MM.1S (cell line): ENCODE measurements at regions not wholly inside any gene's neighbourhood (a gene's known extent, or its start where the extent isn't known, plus 50 kb on each side); places are given as distances from the start of the nearest gene placed in this dataset.

Experiments
- DNase-seq: peaks from one replicate; pipeline ENCODE4 v3.0.0-alpha.2; 2015
- H2AFZ ChIP-seq: fragments of 300-600 bp; sonication (generic); 2 replicates; pipeline ENCODE4 v1.6.0; 2016; ENCODE audit warnings: antibody characterized with exemption, low read length
- H3F3A ChIP-seq: fragments of 300-600 bp; sonication (generic); 2 replicates; pipeline ENCODE4 v1.6.1; 2016; ENCODE audit warnings: mild to moderate bottlenecking, antibody characterized with exemption, low read length, moderate library complexity, mixed read lengths; ENCODE audit not compliant: insufficient read depth
- H3K27ac ChIP-seq: fragments of 300-600 bp; sonication (generic); 2 replicates; pipeline ENCODE4 v1.5.1; 2016; ENCODE audit warnings: mild to moderate bottlenecking, low read length
- H3K27me3 ChIP-seq: fragments of 300-600 bp; sonication (generic); replicated peaks from 2 replicates; pipeline ENCODE4 v1.6.0; 2016; ENCODE audit warnings: low read length; ENCODE audit not compliant: insufficient read depth
- H3K36me3 ChIP-seq: fragments of 300-600 bp; sonication (generic); replicated peaks from 2 replicates; pipeline ENCODE4 v1.6.1; 2016; ENCODE audit warnings: mild to moderate bottlenecking, low read length, mixed read lengths; ENCODE audit not compliant: insufficient read depth
- H3K4me1 ChIP-seq: fragments of 300-600 bp; sonication (generic); 2 replicates; pipeline ENCODE4 v1.6.1; 2016; ENCODE audit warnings: low read length, mixed read lengths
- H3K4me2 ChIP-seq: fragments of 300-600 bp; sonication (generic); 2 replicates; pipeline ENCODE4 v1.6.0; 2016; ENCODE audit warnings: low read depth, low read length
- H3K4me3 ChIP-seq: fragments of 300-600 bp; sonication (generic); 2 replicates; pipeline ENCODE4 v1.5.1; 2016; ENCODE audit warnings: low read length, mixed read lengths
- H3K79me2 ChIP-seq: fragments of 300-600 bp; sonication (generic); 2 replicates; pipeline ENCODE4 v1.6.1; 2016; ENCODE audit warnings: mixed run types, low read length, mixed read lengths
- H3K9ac ChIP-seq: fragments of 300-600 bp; sonication (generic); 2 replicates; pipeline ENCODE4 v1.6.1; 2016; ENCODE audit warnings: low read length, mixed read lengths
- H3K9me2 ChIP-seq: fragments of 300-600 bp; sonication (generic); replicated peaks from 2 replicates; pipeline ENCODE4 v1.6.1; 2016; ENCODE audit warnings: mild to moderate bottlenecking, low read length, mixed read lengths; ENCODE audit not compliant: insufficient read depth
- H3K9me3 ChIP-seq: fragments of 300-600 bp; sonication (generic); replicated peaks from 2 replicates; pipeline ENCODE4 v1.6.1; 2016; ENCODE audit warnings: mild to moderate bottlenecking, low read length, mixed read lengths; ENCODE audit not compliant: insufficient read depth
- H4K20me1 ChIP-seq: fragments of 300-600 bp; sonication (generic); 2 replicates; pipeline ENCODE4 v1.6.1; 2016; ENCODE audit warnings: mild to moderate bottlenecking, low read length, moderate library complexity, mixed read lengths; ENCODE audit not compliant: insufficient read depth
- EZH2 ChIP-seq: fragments of 300-600 bp; sonication (generic); optimal IDR thresholded peaks from 2 replicates; pipeline ENCODE3; 2017; ENCODE audit warnings: low read depth, mild to moderate bottlenecking, antibody characterized with exemption, low read length, mixed read lengths
- EZH2phosphoT487 ChIP-seq: fragments of 300-600 bp; sonication (generic); IDR thresholded peaks from 2 replicates; pipeline ENCODE4 v1.6.1; 2018; ENCODE audit warnings: antibody characterized with exemption, low read length
- TF ChIP-seq, protein P1 (sequence below): fragments of 300-600 bp; sonication (generic); IDR thresholded peaks from 2 replicates; pipeline ENCODE4 v1.5.1; 2016; ENCODE audit warnings: antibody characterized with exemption, low read length, mixed read lengths

DNA sequence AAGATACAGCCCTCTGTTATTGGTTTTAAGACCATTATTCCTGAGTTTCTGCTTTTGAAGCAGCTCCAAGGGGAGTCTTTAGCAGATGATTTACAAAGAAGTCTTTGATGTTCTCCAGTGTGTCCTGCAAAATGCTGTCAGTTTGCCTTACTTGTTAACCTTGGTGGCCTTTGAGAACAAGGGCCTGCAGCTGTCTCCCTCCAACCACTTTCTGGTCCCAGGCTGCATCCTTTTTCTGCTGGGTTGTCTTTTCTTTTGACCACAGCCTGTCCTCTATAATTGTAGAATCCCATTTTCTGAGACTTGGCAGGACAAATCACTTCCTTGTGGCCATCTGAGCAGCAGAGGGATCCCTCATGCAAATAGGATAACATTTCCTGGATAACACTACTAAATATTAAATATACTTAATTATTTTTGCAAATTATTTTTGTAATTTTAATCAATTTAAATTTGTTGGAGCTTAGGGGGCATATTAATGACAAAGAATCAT, 281.4 kb downstream of the DMRT2 start:
- H3K4me2 ChIP-seq, result no peak overlapping the region
- no peaks in the 10 kb centered on the region for H3F3A ChIP-seq
- H3K9ac ChIP-seq, result no peak overlapping the region
- no peaks in the 10 kb centered on the region for H4K20me1 ChIP-seq
- no peaks in the 10 kb centered on the region for H3K79me2 ChIP-seq
- H3K4me1 ChIP-seq, result no peaks in the 10 kb centered on the region
- no peak overlapping the region for H2AFZ ChIP-seq
- H3K36me3 ChIP-seq, result no peaks in the 10 kb centered on the region
- no peak overlapping the region for H3K27ac ChIP-seq
- DNase-seq, result no peak
- H3K9me3 ChIP-seq, result no peaks in the 10 kb centered on the region
- no peaks in the 10 kb centered on the region for H3K27me3 ChIP-seq
- H3K9me2 ChIP-seq, result no peaks in the 10 kb centered on the region
- TF ChIP-seq EZH2, result no peak
- TF ChIP-seq, protein P1, sequence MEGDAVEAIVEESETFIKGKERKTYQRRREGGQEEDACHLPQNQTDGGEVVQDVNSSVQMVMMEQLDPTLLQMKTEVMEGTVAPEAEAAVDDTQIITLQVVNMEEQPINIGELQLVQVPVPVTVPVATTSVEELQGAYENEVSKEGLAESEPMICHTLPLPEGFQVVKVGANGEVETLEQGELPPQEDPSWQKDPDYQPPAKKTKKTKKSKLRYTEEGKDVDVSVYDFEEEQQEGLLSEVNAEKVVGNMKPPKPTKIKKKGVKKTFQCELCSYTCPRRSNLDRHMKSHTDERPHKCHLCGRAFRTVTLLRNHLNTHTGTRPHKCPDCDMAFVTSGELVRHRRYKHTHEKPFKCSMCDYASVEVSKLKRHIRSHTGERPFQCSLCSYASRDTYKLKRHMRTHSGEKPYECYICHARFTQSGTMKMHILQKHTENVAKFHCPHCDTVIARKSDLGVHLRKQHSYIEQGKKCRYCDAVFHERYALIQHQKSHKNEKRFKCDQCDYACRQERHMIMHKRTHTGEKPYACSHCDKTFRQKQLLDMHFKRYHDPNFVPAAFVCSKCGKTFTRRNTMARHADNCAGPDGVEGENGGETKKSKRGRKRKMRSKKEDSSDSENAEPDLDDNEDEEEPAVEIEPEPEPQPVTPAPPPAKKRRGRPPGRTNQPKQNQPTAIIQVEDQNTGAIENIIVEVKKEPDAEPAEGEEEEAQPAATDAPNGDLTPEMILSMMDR, result no peak
- no peak for TF ChIP-seq EZH2phosphoT487
- no peak overlapping the region for H3K4me3 ChIP-seq

DNA sequence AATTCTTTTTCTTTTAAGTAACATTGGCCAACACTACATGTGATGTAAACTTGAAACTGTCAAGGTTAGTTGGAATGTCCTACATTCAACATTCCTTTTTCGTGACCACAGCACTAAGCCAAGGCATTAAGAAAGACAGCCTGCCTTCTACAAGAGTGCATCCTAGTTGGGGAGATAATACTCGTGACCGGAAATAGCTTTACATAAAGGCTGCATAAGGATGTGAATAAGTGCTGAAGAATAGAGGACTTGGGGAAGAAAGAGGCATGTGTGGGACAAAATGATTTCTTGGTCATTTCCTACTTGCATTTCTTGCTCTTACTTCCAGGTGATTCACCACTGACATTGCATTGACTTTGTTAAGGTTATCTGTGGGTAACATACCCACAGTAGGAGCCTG, 282.0 kb downstream of the DMRT2 start:
- no peak for TF ChIP-seq EZH2
- TF ChIP-seq, protein P1, result no peak
- no peak for TF ChIP-seq EZH2phosphoT487
- Histone ChIP-seq H2AFZ (no peak overlapping the region), H3K9me2 (no peaks in the 10 kb centered on the region), H3K4me2 (no peak overlapping the region), H4K20me1 (no peaks in the 10 kb centered on the region), H3K27me3 (no peaks in the 10 kb centered on the region), H3K4me1 (no peaks in the 10 kb centered on the region), H3K79me2 (no peaks in the 10 kb centered on the region), H3F3A (no peaks in the 10 kb centered on the region), H3K9me3 (no peaks in the 10 kb centered on the region), H3K9ac (no peak overlapping the region), H3K36me3 (no peaks in the 10 kb centered on the region), H3K4me3 (no peak overlapping the region), H3K27ac (no peak overlapping the region)
- DNase-seq, result no peak

- H3K27ac ChIP-seq, result no peak overlapping the region
- no peaks in the 10 kb centered on the region for H3K79me2 ChIP-seq
- H3K9ac ChIP-seq, result no peak overlapping the region
- H2AFZ ChIP-seq, result no peak overlapping the region
- H3K9me3 ChIP-seq, result no peaks in the 10 kb centered on the region
- H4K20me1 ChIP-seq, result no peaks in the 10 kb centered on the region
- H3K27me3 ChIP-seq, result no peaks in the 10 kb centered on the region
- no peaks in the 10 kb centered on the region for H3K9me2 ChIP-seq
- no peak for DNase-seq
- H3K4me2 ChIP-seq, result no peak overlapping the region
- H3F3A ChIP-seq, result no peaks in the 10 kb centered on the region
- no peaks in the 10 kb centered on the region for H3K4me1 ChIP-seq
- TF ChIP-seq EZH2phosphoT487 (no peak), EZH2 (no peak)
- TF ChIP-seq, protein P1, result no peak
- no peaks in the 10 kb centered on the region for H3K36me3 ChIP-seq
- no peak overlapping the region for H3K4me3 ChIP-seq
Measured at GRCh38 chr9:1335174-1335573, 285.0 kb downstream of the DMRT2 start.
